H1 (cell line): ENCODE measurements at regions not wholly inside any gene's neighbourhood (a gene's known extent, or its start where the extent isn't known, plus 50 kb on each side); places are given as distances from the start of the nearest gene placed in this dataset.

Experiments used
- CTBP2 ChIP-seq: IDR thresholded peaks from 2 replicates; pipeline ENCODE4 v1.7.0; 2011; ENCODE audit warnings: borderline replicate concordance, mild to moderate bottlenecking, moderate library complexity, mixed read lengths, low read length; ENCODE audit not compliant: insufficient read depth, insufficient read length
- EGR1 ChIP-seq: IDR thresholded peaks from 2 replicates; pipeline ENCODE4 v1.6.1; 2011; ENCODE audit warnings: low read depth, low read length, borderline replicate concordance
- MAFK ChIP-seq: IDR thresholded peaks from 2 replicates; pipeline ENCODE4 v1.6.1; 2012; ENCODE audit warnings: low read depth, mild to moderate bottlenecking, improper control_type of control experiment, low read length
- POLR2A ChIP-seq, 2 experiments: IDR thresholded peaks; 1 replicate in 1 of 2; 2 replicates in 1 of 2; pipeline ENCODE4 v1.6.1; 2011; ENCODE audit warnings: low read depth in 2 of 2, low read length in 2 of 2, mild to moderate bottlenecking in 2 of 2; ENCODE audit errors: control extremely low read depth in 1 of 2
- POLR2AphosphoS5 ChIP-seq: IDR thresholded peaks from 2 replicates; pipeline ENCODE4 v1.6.1; 2011; ENCODE audit warnings: low read depth, low read length
- TCF12 ChIP-seq: IDR thresholded peaks from 2 replicates; pipeline ENCODE4 v1.6.1; 2011; ENCODE audit warnings: low read depth, mild to moderate bottlenecking, low read length
- TF ChIP-seq, protein P1 (sequence below): fragments of 300-600 bp; sonication (generic); IDR thresholded peaks from 2 replicates; pipeline ENCODE4 v1.7.1; 2012; ENCODE audit warnings: low read length, moderate library complexity, mild to moderate bottlenecking, inconsistent platforms; ENCODE audit not compliant: insufficient replicate concordance
- TF ChIP-seq, protein P2 (sequence below): IDR thresholded peaks from 2 replicates; pipeline ENCODE4 v1.6.1; 2012; ENCODE audit warnings: inconsistent platforms

GRCh38 chr6:34610819-34611477 lies 54.8 kb upstream of the SPDEF start (continued):
- TF ChIP-seq, protein P1, sequence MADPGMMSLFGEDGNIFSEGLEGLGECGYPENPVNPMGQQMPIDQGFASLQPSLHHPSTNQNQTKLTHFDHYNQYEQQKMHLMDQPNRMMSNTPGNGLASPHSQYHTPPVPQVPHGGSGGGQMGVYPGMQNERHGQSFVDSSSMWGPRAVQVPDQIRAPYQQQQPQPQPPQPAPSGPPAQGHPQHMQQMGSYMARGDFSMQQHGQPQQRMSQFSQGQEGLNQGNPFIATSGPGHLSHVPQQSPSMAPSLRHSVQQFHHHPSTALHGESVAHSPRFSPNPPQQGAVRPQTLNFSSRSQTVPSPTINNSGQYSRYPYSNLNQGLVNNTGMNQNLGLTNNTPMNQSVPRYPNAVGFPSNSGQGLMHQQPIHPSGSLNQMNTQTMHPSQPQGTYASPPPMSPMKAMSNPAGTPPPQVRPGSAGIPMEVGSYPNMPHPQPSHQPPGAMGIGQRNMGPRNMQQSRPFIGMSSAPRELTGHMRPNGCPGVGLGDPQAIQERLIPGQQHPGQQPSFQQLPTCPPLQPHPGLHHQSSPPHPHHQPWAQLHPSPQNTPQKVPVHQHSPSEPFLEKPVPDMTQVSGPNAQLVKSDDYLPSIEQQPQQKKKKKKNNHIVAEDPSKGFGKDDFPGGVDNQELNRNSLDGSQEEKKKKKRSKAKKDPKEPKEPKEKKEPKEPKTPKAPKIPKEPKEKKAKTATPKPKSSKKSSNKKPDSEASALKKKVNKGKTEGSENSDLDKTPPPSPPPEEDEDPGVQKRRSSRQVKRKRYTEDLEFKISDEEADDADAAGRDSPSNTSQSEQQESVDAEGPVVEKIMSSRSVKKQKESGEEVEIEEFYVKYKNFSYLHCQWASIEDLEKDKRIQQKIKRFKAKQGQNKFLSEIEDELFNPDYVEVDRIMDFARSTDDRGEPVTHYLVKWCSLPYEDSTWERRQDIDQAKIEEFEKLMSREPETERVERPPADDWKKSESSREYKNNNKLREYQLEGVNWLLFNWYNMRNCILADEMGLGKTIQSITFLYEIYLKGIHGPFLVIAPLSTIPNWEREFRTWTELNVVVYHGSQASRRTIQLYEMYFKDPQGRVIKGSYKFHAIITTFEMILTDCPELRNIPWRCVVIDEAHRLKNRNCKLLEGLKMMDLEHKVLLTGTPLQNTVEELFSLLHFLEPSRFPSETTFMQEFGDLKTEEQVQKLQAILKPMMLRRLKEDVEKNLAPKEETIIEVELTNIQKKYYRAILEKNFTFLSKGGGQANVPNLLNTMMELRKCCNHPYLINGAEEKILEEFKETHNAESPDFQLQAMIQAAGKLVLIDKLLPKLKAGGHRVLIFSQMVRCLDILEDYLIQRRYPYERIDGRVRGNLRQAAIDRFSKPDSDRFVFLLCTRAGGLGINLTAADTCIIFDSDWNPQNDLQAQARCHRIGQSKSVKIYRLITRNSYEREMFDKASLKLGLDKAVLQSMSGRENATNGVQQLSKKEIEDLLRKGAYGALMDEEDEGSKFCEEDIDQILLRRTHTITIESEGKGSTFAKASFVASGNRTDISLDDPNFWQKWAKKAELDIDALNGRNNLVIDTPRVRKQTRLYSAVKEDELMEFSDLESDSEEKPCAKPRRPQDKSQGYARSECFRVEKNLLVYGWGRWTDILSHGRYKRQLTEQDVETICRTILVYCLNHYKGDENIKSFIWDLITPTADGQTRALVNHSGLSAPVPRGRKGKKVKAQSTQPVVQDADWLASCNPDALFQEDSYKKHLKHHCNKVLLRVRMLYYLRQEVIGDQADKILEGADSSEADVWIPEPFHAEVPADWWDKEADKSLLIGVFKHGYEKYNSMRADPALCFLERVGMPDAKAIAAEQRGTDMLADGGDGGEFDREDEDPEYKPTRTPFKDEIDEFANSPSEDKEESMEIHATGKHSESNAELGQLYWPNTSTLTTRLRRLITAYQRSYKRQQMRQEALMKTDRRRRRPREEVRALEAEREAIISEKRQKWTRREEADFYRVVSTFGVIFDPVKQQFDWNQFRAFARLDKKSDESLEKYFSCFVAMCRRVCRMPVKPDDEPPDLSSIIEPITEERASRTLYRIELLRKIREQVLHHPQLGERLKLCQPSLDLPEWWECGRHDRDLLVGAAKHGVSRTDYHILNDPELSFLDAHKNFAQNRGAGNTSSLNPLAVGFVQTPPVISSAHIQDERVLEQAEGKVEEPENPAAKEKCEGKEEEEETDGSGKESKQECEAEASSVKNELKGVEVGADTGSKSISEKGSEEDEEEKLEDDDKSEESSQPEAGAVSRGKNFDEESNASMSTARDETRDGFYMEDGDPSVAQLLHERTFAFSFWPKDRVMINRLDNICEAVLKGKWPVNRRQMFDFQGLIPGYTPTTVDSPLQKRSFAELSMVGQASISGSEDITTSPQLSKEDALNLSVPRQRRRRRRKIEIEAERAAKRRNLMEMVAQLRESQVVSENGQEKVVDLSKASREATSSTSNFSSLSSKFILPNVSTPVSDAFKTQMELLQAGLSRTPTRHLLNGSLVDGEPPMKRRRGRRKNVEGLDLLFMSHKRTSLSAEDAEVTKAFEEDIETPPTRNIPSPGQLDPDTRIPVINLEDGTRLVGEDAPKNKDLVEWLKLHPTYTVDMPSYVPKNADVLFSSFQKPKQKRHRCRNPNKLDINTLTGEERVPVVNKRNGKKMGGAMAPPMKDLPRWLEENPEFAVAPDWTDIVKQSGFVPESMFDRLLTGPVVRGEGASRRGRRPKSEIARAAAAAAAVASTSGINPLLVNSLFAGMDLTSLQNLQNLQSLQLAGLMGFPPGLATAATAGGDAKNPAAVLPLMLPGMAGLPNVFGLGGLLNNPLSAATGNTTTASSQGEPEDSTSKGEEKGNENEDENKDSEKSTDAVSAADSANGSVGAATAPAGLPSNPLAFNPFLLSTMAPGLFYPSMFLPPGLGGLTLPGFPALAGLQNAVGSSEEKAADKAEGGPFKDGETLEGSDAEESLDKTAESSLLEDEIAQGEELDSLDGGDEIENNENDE = no peak
- TF ChIP-seq, protein P2, sequence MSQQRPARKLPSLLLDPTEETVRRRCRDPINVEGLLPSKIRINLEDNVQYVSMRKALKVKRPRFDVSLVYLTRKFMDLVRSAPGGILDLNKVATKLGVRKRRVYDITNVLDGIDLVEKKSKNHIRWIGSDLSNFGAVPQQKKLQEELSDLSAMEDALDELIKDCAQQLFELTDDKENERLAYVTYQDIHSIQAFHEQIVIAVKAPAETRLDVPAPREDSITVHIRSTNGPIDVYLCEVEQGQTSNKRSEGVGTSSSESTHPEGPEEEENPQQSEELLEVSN = no peak
- no peak for TF ChIP-seq POLR2AphosphoS5
- TF ChIP-seq CTBP2 = no peak
- no peak for TF ChIP-seq EGR1
- no peak for TF ChIP-seq POLR2A (IDR thresholded peaks at IDR 0.05; ENCODE audit: control extremely low read depth in 1 of 2, low read depth in 2 of 2, low read length in 2 of 2)
- TF ChIP-seq TCF12 = no peak
- TF ChIP-seq MAFK = no peak
